ENCODE measurements at regions not wholly inside any gene's neighbourhood (a gene's known extent, or its start where the extent isn't known, plus 50 kb on each side); places are given as distances from the start of the nearest gene placed in this dataset.

GRCh38 chr18:32621034-32621433, 150.4 kb upstream of the GAREM1 start:
- DNase-seq = no peak

GRCh38 chr18:32618546-32618945, 147.9 kb upstream of the GAREM1 start:
- no peak for DNase-seq

GRCh38 chr18:32613821-32614220, 143.1 kb upstream of the GAREM1 start:
- DNase-seq = no peak

- DNase-seq = no peak
These were observed 142.0 kb upstream of the GAREM1 start for GRCh38 chr18:32612651-32613050.

- no peak for DNase-seq
These were observed 139.5 kb upstream of the GAREM1 start for GRCh38 chr18:32610176-32610575.

- no peak for DNase-seq
These were observed 137.1 kb upstream of the GAREM1 start for GRCh38 chr18:32607816-32608215.

GRCh38 chr18:32598144-32598543, 127.5 kb upstream of the GAREM1 start:
- no peak for DNase-seq

- no peak for DNase-seq
These were observed 125.8 kb upstream of the GAREM1 start for GRCh38 chr18:32596501-32596900.

- DNase-seq = no peak
These were observed 125.2 kb upstream of the GAREM1 start for GRCh38 chr18:32595832-32596231.

- no peak for DNase-seq
These were observed 117.5 kb upstream of the GAREM1 start for GRCh38 chr18:32588191-32588590.

GRCh38 chr18:32583431-32583830, 112.7 kb upstream of the GAREM1 start:
- no peak for DNase-seq

- DNase-seq = no peak
These were observed 111.8 kb upstream of the GAREM1 start for GRCh38 chr18:32582455-32582854.

- DNase-seq = no peak
These were observed 106.9 kb upstream of the GAREM1 start for GRCh38 chr18:32577561-32577960.

GRCh38 chr18:32576296-32576916, 105.7 kb upstream of the GAREM1 start:
- no peak for DNase-seq

GRCh38 chr18:32566960-32567359, 96.3 kb upstream of the GAREM1 start:
- DNase-seq = no peak

- DNase-seq = no peak
These were observed 83.1 kb upstream of the GAREM1 start for GRCh38 chr18:32553640-32554365.

GRCh38 chr18:32553174-32553573, 82.5 kb upstream of the GAREM1 start:
- no peak for DNase-seq

GRCh38 chr18:32552421-32553030, 81.8 kb upstream of the GAREM1 start:
- peak; percentile 38 to 68 for DNase-seq

- DNase-seq = no peak
These were observed 80.3 kb upstream of the GAREM1 start for GRCh38 chr18:32550963-32551362.

GRCh38 chr18:32549248-32550110, 78.8 kb upstream of the GAREM1 start:
- DNase-seq = peak; percentile 16 to 34

GRCh38 chr18:32548688-32549087, 78.0 kb upstream of the GAREM1 start:
- DNase-seq = no peak

- DNase-seq = no peak
These were observed 74.9 kb upstream of the GAREM1 start for GRCh38 chr18:32545631-32546030.

- no peak for DNase-seq
These were observed 73.4 kb upstream of the GAREM1 start for GRCh38 chr18:32544088-32544487.
